Vagina (tissue), 2 donors: ENCODE measurements at regions not wholly inside any gene's neighbourhood (a gene's known extent, or its start where the extent isn't known, plus 50 kb on each side); places are given as distances from the start of the nearest gene placed in this dataset.

ENCODE experiments used
- CTCF ChIP-seq, 3 experiments: fragments of 450-650 bp in 2 of 3; fragments of 200-600 bp in 1 of 3; sonication (generic) in 1 of 3; IDR thresholded peaks; one replicate each; pipeline ENCODE4 v1.5.1; 2017 to 2019; ENCODE audit warnings: antibody characterized with exemption in 3 of 3, mild to moderate bottlenecking in 2 of 3, moderate library complexity in 2 of 3
- POLR2A ChIP-seq, 2 donors: fragments of 450-650 bp; IDR thresholded peaks; one replicate each; pipeline ENCODE4 v1.6.1; 2017; ENCODE audit warnings: antibody characterized with exemption in 2 of 2, mild to moderate bottlenecking in 2 of 2, moderate library complexity in 2 of 2
- POLR2AphosphoS5 ChIP-seq, 2 donors: sonication (generic); formaldehyde crosslinking; IDR thresholded peaks; one replicate each; pipeline ENCODE4 v1.9.0; 2017; ENCODE audit warnings: antibody characterized with exemption in 2 of 2, mild to moderate bottlenecking in 2 of 2, low read depth in 1 of 2; ENCODE audit not compliant: insufficient read depth in 1 of 2

GRCh38 chr20:52405417-52405816, 213.8 kb upstream of the ZFP64 start:
- no peak for TF ChIP-seq CTCF (IDR thresholded peaks at IDR 0.05)
- TF ChIP-seq POLR2AphosphoS5 (IDR thresholded peaks at IDR 0.05; ENCODE audit: insufficient read depth in 1 of 2, low read depth in 1 of 2), result no peak
- TF ChIP-seq POLR2A (IDR thresholded peaks at IDR 0.05), result no peak
